Central memory CD4-positive, alpha-beta T cell (primary cell): ENCODE measurements at regions not wholly inside any gene's neighbourhood (a gene's known extent, or its start where the extent isn't known, plus 50 kb on each side); places are given as distances from the start of the nearest gene placed in this dataset.

Experiments used
- DNase-seq: peaks from one replicate; pipeline ENCODE4 v3.0.0; 2022

DNA sequence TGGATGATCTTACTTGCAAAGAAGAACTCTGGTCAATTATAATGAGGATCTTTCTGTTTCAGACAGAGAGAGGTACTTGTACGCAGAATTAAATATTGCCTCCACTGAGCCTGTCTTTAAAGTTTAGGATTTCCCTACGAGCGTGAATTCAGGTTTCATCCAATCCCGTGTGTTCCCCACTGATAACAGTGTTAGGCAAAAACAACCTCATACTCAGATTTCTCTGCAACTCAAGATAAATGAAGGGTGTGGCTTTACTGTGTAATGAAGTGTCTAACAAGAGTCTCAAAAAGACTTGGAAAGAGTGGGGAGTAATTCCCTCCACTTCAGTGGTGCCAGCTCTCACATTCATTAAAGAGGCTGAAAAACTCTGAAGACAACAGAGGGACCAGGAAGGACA, 53.2 kb upstream of the ACO1 start:
- no peak for DNase-seq

DNA sequence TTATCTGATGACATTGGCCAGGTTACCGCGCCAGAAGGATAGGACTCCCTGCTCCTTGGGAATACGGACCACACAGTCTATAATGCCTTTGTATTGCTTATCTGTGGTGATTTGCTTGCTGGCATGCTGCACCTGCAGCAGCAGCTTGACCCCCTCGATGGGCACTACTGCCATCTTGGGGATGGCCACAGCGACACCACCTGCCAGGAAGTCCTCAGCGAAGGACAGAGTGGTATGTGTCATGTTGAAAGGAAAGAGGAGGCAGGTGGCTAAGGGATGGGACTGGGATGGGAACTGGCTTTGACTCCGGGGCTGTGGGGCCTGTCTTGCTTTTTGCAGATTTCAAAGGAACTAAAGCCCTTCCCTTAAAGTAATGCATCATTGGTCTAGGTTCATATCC, 50.3 kb upstream of the ACO1 start:
- DNase-seq = no peak
